SW480 (cell line): ENCODE measurements at regions not wholly inside any gene's neighbourhood (a gene's known extent, or its start where the extent isn't known, plus 50 kb on each side); places are given as distances from the start of the nearest gene placed in this dataset.
"Not testable (repeated sequence)": the region's sequence is repeated elsewhere in the genome, so short reads cannot be mapped to it uniquely, and the experiment has no call there.

Source experiments
- DNase-seq: peaks from one replicate; pipeline ENCODE4 v3.0.0-alpha.2; 2016; ENCODE audit warnings: low spot score

DNA sequence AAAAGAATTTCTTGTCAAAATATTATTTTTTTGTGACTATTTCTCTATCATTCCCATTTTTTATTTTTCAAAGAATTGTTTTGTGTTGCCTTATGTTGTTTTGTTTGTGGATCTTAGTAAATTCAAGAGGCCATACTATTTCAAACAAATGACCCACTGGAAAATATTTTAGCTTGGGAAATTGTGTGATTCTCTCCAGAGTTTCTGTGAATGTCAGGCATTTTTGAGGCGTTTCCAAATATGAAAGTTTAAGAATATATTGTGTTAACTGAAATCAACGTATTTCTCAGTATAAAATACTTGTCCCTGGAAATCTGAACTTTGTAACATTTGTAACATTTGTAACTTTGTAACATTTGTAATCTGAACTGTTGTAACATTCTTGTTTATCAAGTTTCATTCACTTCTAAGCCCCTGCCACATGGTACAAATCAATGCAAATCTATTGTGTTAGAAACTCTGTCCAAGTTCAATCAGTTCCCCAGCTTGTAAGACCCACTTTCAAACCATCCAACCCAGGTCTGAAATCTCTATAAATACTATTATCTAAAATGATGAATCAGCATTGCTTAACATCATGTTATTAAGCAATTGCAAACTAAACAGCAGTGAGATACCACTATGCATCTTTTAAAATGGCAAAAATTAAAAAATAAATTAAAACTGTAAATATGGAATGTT lies 465.4 kb upstream of the GRID2 start:
- DNase-seq: no peak

DNA sequence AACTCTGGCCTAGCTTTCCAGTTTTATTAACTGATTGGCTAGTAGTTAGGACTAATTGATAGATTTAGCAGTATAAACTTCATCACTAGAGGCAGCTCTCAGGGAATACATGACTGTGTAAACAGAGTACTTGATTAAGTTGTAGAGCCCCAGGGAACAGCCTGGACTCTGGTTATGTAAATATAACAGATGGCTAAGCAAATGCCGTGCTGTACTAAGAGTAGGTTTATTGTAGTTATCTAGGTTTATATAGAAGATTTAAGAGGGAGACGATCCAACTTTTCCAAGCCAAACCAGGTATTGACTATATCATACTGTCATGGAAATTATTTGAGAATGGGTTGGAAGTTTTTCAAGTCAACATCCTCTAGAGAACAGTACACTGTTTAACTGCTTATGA lies 463.4 kb upstream of the GRID2 start:
- DNase-seq: no peak

DNA sequence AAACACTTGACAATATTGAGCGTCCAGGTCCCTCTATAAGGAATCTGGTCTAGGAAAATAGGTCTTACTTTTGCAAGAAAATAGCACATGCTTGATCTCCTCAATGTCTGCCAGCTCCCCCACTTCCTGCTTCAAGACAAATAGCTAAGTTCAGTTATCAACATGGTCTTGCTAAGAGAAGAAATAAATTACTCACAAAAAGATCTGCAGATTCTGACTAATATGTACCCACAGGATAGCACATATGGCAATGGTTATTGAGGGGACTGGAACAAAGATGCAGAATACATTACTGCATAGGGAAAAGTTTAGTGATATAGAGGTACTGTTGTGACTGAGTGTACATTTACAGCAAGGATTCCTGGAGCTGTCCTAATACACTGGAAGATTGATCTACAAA lies 457.5 kb upstream of the GRID2 start:
- DNase-seq: no peak

DNA sequence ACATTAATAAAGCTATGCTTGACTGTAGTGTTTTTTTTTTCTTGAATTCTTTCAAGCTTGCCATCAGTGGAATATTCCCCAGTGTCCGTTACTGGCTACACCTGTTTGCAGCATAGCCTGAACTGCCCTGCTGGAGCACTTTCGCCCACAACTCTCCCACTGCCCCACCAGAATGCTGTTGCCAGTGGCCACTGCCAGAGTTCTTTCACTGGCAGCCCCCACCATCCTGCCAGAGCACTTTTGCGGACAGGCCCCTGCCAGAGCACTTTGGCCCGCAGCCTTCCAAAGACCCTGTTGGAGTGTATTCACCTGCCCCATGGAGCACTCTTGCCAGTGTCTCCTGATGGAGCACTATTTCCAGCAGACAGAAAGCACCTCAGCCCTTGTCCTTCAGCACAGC lies 452.3 kb upstream of the GRID2 start:
- DNase-seq: no peak

DNA sequence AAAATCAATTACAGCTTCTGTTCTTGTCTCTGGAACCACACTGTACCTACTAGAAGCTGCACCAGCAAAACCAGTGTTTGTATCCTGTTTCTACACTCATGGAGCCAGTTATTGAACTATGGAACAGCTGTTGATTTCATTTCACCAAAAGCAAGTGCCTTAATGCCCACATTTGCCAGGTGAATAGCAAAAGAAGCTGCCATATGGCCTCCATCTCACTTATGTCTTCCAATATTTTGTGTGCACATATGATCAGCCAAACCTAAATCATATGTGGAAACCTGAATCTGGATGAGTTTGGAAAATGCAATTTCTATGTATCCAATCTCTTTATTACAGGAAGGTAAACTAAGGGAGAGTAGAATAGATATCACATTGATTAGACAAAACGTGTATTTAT lies 415.8 kb upstream of the GRID2 start:
- no peak for DNase-seq

DNA sequence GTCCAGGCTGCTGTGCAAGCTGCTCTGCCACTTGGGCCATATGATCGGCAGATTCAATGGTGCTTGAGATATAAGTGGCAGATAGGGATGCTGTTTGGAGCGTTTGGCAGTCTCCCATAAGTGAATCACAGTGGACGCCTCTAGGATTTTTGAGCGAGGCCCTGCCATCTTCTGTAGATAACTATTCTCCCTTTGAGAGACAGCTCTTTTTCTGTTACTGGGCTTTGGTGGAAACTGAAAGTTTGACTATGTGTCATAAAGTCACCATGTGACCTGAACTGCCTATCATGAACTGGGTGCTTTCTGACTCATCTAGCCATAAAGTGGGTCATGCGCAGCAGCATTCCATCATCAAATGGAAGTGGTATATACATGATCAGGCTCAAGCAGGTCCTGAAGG lies 412.5 kb upstream of the GRID2 start:
- DNase-seq: not testable (repeated sequence)

DNA sequence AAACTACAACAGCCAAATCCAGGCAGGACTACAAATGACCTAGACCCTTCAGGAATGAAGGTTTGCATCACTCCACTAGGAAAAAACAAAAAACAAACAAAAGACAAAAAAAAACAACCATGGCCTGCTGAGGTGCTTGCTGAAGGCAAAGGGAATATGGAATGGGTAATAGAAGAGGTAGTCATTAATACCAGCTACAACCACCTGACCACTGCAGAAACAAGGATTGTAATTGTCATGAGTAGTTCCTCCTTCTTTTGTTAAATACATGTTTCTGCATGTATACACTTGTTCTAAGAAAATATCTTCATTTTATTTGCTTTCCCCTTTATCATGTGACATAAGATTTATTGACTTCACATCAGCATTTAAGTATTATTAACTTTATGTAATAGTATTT lies 409.8 kb upstream of the GRID2 start:
- no peak for DNase-seq

DNA sequence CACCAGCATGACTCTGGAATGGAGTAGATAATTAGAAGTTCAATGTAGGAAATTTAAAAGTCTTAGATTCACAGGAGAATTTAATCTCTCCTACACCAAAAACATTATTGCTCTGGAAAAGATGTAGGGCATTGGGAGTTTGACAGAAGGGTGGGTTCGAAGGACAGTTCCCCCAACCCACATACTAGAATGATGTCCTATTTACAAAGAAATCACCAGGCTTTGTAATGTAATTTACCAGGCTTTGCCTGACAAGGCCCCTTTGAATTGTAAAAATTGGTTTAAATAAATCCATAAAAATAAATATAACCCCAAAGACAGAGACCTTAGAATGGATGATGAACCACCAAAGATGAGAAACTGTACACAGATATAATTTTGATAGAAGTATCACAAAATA lies 399.2 kb upstream of the GRID2 start:
- DNase-seq: no peak

DNA sequence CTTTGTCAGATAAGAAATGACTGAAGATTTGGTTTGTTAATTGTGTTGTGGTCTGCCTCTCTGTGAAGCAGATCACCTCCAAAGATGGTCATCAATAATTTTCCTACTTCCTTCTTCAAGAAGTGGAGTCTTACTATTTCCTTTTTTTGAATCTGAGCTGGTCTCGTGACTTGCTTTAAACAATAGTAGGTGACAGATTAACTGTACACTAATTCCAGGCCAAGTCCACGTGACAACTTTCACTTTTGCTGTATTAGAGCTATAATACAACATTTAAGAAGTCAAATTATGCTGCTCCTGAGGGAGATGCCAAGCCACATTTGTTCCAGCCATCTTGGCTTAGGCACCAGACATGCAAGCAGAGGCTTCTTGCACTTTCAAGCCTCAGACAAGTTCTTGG lies 393.8 kb upstream of the GRID2 start:
- DNase-seq: no peak

DNA sequence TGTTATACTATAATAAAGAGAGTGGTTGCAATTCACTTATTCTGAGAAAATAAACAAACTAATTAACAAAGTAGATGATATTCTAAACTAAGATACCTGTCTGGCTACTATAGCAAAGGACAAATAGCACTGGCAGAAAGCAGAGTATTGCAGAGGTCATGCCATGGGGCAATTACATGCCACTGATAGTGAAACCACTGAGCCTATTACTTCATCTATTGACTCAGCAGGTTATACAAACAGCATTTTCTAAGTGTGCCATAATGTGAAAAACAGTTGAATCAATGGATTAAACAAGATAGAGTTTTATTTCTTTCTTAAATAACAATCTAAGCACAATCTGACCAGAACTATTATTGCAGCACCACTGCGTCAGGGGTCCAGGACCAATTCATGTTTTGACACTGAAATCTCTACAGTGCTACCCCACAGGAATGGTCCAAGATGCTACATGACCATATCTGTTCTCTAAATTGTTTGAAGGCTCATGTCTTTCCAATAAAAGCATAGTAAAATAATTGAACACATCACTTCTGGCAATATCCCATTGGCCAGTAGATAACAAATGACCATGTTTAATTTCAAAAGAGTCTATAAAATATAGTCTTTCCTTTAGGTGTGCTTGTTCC lies 389.5 kb upstream of the GRID2 start:
- no peak for DNase-seq

DNA sequence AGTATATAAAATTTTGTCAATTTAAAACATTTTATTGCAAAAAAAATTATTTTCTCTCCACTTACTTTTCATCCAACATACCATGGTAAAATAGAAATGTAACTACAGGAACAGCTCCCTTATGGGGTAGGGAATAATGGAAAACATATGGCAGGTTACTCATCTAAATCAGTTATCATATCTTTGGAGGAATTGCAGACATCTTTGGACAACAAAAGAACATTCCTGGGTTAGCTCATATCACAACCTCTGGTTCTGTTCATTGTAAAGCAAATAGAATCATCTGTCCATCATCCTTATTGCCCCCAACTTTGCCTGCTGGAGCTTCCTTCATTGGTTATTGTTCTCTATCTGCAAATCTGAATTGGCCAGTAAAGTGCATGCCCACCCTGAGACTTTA lies 387.5 kb upstream of the GRID2 start:
- no peak for DNase-seq

DNA sequence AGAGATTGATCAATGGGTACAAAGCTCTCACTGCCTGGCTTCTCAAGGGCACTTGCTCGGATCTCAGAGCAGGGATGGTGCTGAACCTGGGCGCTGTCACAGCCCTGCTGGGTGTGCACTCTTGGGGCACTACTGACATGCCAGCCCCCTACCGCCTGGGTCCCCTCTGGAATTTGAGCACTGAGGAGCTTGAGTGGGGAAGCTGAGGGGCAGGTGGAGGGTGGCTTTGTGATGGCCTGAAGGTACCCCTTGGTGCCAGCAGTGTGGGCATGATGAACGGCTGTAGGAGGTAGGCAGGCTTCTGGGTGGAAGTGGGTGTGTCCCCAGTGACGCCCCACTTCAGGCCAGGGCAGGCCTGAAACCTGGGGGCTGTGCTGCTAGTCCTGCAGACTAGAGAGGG lies 379.1 kb upstream of the GRID2 start:
- no peak for DNase-seq

DNA sequence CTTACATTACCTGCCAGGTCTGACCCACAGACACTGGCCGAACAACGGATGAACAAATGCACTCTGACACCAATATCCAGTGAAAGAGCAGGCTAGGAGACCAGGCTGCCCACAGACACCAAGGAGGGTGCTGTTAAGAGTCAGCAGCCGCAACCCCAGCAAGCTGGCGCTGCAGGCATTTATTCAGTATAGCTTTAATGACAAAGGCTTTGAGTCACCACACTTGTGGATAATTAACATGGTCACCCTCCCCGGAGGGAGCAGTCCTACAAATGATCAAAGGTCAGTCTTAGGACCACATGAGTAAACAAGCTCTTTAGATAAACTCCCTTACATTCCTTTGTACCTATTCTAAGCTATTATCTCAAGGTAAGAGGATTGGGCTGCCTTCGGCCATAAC lies 368.5 kb upstream of the GRID2 start:
- DNase-seq: no peak

DNA sequence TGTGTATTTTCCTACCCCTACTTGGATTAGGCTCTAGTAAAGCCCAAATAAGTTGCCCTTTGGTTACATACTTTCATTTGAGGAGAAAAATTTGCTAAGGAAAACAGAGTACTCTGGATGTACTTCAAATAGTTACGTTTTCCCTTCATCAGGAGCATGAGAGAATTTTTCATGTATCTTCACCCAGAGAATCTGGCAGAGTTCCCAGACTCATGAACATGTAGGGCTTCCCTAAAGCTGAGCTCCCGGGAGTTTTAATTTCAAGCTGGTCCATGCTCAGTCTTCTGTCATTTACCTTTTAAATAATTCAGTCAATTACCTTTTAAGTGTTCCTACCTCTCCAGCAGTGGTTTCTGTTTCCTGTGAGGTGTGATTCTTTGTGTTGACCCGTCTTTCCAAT lies 367.5 kb upstream of the GRID2 start:
- no peak for DNase-seq

DNA sequence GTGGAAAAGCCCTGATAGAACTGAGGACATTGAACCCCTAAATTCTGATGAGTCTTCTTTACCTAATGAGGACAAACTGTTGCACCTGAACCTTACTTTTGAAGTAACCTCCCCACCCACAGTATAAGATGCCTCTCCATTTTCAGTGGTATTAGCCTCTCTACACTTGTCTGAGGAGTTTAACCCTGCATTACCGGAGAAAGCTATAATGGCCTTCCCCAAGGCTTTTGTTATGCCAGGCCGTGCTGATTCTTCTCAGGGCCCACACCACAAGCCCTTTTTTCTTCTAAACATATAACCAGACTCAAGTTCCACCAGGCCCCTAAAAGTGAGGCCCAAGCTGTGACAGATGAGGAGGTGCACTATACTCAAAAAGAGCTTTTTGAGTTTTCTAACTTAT lies 345.8 kb upstream of the GRID2 start:
- no peak for DNase-seq

DNA sequence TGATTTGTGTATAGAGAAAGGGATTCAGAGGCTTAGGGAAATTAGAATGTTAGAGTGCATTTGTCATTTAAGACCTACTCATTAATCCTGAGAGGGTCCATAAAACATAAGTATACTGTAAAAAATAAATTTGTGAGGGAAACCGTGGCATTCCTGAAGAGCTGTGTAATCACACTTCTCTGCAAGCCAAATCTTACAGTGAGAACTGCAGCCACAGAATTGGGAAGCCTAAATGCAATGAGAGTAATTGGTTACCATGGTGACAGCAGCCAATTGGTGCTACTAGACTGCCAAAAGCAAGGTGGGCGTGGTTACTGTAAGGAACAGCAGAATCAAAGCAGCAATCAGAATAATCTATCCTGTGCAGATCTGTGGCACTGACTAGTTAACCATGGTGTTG lies 345.2 kb upstream of the GRID2 start:
- no peak for DNase-seq

DNA sequence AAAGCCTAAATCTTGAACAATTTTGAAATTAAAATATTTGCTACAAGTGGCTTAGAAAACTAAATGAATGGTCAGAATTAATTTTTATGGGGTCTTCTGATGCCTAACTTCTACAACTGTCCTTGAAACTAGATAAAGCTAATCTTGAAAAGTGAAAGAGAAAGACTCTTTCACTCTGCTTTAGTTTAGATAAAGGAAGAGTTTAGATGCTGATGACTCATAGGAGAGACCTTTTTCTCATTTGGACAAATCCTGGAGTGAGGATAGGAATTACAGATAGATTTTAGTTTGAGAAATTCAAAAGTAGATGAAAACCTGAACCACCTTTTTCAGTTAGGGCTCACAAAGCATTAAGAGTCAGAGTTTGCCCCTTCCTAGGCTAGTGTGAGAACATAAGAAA lies 342.3 kb upstream of the GRID2 start:
- DNase-seq: no peak

DNA sequence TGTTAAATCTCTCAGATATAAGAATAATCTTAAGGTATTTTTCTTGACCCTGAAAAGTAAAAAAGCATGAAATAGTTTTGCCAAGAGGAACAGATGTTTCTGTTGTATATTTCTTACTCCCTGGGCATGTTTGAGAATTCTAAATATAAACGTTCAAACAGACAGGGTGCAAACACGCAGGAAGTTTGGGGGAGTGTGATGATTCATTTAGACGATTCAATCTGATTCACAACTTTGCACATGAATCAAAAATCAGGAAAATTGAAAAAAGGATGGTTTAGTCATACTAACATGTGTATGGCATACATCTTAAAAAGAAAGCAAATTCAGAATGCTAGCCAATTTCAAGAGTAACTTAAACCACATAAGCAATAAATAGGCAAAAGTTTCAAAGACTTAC lies 340.3 kb upstream of the GRID2 start:
- DNase-seq: no peak

DNA sequence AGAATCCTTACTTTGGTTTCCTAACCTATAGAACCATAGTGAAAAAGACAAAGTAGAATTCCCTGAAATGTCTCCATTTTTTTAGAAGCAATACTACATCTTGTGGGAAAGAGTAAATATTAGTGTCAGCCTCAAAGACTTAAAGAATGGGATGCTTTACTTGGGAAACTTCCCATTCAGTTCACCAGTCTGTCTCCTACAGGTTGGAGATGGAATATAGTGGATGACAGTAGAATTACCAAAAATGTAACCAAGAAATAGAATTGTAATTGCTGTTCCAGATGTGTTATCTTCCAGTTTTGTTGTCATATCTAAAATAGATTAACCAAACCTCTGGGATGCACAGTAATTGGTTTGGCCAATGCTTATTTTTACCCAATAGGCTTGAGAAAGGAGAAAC lies 338.6 kb upstream of the GRID2 start:
- no peak for DNase-seq

DNA sequence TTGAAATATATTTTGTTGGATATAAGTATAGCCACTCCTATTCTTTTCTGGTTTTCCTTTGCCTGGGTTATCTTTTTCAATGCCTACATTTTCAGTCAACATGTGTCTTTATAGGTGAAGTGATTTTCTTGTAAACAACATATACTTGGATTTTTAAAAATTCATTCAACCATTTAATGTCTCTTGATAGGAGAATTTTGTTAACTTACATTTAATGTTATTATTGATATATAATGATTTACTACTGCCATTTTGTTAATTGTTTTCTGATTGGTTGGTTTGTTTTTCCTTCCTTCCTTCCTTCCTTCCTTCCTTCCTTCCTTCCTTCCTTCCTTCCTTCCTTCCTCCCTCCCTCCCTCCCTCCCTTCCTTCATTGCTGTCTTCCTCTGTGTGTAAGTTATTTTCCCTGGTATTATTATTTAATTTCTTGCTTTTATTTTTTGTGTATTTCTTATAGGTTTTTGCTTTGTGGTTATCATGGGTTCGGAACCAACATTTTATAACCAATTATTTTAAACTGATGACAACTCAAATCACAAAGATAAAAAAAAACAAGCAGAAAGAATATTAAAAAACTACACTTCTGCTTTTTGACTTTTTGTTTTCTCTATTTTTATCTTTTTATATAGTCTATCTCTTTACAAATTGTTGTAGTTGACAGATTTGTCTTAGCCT lies 330.1 kb upstream of the GRID2 start:
- no peak for DNase-seq

DNA sequence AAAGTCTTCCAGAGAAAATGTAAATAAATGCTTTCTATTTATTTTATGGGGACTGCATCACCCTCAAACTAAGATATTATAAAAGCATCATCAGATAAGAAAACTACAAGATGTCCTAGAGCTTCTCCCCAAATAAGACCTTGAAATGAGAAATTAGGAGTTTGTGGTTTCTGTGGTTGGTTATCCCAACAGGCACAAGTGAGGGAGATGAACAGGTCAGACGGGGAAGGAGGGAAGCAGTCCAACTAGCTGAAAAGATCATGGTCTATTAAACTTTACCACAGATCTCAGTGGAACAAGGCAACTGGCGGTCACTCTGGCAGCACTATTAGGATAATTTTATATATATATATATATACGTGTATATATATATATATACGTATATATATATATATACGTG lies 319.3 kb upstream of the GRID2 start:
- DNase-seq: no peak

DNA sequence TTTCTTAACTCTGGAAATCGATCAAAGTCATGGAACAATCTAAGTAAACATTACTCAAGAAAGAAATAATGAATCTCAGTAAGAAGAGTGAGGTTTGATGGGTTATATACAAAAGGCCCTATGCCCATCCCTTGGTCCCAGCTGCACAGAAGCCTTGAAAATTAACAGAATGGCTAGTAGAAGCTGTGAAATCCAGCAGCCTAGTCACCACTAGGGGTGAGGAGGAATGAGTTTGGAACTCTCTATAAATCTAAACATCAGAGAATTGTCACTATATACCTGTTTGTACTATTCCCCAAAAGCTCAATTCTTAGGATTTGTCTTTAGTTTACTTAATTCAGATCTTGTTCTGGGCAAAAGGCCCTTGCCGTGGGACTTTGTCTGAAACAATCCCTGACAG lies 313.9 kb upstream of the GRID2 start:
- no peak for DNase-seq

DNA sequence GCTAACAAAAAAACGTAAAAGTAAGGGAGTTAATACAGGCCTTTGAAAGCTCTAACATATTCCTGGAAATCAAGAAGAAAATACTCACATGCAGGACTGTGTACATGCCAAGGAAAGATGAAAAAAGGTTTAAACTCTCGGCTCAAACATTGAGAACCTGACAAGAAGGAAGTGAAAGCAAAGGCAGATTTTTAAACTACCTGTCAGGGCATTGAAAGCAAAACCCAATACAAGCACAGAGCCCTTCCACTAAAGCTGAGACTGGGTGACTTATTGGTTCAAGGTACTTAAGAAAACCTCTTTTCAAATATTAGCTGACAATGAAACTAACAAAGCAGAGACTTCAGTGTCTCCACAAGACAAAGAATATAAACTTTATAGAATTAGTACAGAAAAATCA lies 313.0 kb upstream of the GRID2 start:
- no peak for DNase-seq

DNA sequence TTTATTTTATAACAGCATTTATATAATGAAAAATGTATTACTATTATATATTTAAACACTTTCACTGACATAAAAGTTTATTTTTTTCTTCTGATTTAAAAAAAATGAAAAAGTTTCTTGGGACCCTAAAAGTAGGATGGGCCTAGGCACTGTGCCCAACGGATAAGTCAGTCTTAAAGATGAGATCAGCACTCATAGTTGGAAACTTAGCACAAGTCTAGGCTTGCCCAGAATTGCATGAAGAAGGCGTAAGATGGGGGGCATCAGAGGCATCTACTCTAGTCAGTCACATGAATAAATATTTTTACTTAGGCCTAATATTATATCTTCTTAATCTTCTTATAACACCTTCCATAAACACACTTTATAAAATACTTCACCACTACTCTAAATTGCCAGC lies 306.7 kb upstream of the GRID2 start:
- DNase-seq: no peak
